ENCODE measurements at regions not wholly inside any gene's neighbourhood (a gene's known extent, or its start where the extent isn't known, plus 50 kb on each side); places are given as distances from the start of the nearest gene placed in this dataset.

- Histone ChIP-seq H3K36me3 (ENCODE audit: insufficient read depth, low read length) (no peaks in the 10 kb centered on the region), H2AFZ (ENCODE audit: low read length) (no peak overlapping the region), H3K4me3 (ENCODE audit: low read depth, low read length, poor library complexity, severe bottlenecking) (no peak overlapping the region), H3K79me2 (ENCODE audit: insufficient read depth, low read depth, low read length) (no peaks in the 10 kb centered on the region), H3K9me3 (ENCODE audit: low read length) (no peaks in the 10 kb centered on the region), H4K20me1 (ENCODE audit: insufficient read depth, low read length) (no peaks in the 10 kb centered on the region), H3K9me2 (ENCODE audit: insufficient read depth, low read length) (no peaks in the 10 kb centered on the region), H3K27ac (ENCODE audit: low read depth, low read length, poor library complexity, severe bottlenecking) (no peak overlapping the region), H3K4me1 (ENCODE audit: insufficient read depth, low read length, poor library complexity, severe bottlenecking) (no peaks in the 10 kb centered on the region), H3K4me2 (ENCODE audit: low read length) (no peak overlapping the region)
- no TSS peak for BruUV-seq (replicated peaks)
- CTCF ChIA-PET (ENCODE audit: unreplicated experiment): interaction anchor here (0.6 kb wide), 1 partner anchor 47 kb away, joined by 3 read pairs; no protein-coding TSS in a partner anchor
- DNase-seq (ENCODE audit: low spot score): no peak
- POLR2A ChIA-PET: interaction anchor here (0.6 kb wide), 1 partner anchor 275 kb away, joined by 3 read pairs; no protein-coding TSS in a partner anchor
- intact Hi-C loops (cut with micrococcal nuclease; ENCODE audit: unreplicated experiment): no loop called here
- TF ChIP-seq EZH2phosphoT487 (IDR thresholded peaks at IDR 0.05; ENCODE audit: borderline replicate concordance, low read depth, low read length) (no peak), CTCF (conservative IDR thresholded peaks at IDR 0.05; ENCODE audit: low read length) (no peak)
These were observed 171.3 kb downstream of the BLID start for GRCh38 chr11:121944556-121945230.

GRCh38 chr11:121938076-121938475 is 177.9 kb downstream of the BLID start:
- intact Hi-C loops (cut with micrococcal nuclease; ENCODE audit: unreplicated experiment): no loop called here
- POLR2A ChIA-PET: interaction anchor here (0.6 kb wide), 1 partner anchor 749 kb away, joined by 3 read pairs; no protein-coding TSS in a partner anchor

More at GRCh38 chr11:121938076-121938475, 177.9 kb downstream of the BLID start:
- Histone ChIP-seq H3K9me3 (ENCODE audit: low read length) (no peaks in the 10 kb centered on the region), H3K36me3 (ENCODE audit: insufficient read depth, low read length) (no peaks in the 10 kb centered on the region), H3K27ac (ENCODE audit: low read depth, low read length, poor library complexity, severe bottlenecking) (no peak overlapping the region), H3K4me2 (ENCODE audit: low read length) (no peak overlapping the region), H3K4me1 (ENCODE audit: insufficient read depth, low read length, poor library complexity, severe bottlenecking) (no peaks in the 10 kb centered on the region), H3K9me2 (ENCODE audit: insufficient read depth, low read length) (no peaks in the 10 kb centered on the region), H3K4me3 (ENCODE audit: low read depth, low read length, poor library complexity, severe bottlenecking) (no peak overlapping the region), H3K79me2 (ENCODE audit: insufficient read depth, low read depth, low read length) (no peaks in the 10 kb centered on the region), H2AFZ (ENCODE audit: low read length) (no peak overlapping the region), H4K20me1 (ENCODE audit: insufficient read depth, low read length) (no peaks in the 10 kb centered on the region)
- TF ChIP-seq EZH2phosphoT487 (IDR thresholded peaks at IDR 0.05; ENCODE audit: borderline replicate concordance, low read depth, low read length) (no peak), CTCF (conservative IDR thresholded peaks at IDR 0.05; ENCODE audit: low read length) (no peak)
- no TSS peak for BruUV-seq (replicated peaks)
- DNase-seq (ENCODE audit: low spot score): no peak
- CTCF ChIA-PET (ENCODE audit: unreplicated experiment): no interaction called here
